HG02623 (cell line): ENCODE measurements at regions not wholly inside any gene's neighbourhood (a gene's known extent, or its start where the extent isn't known, plus 50 kb on each side); places are given as distances from the start of the nearest gene placed in this dataset.

Experiments used
- ATAC-seq: cut with Tn5 transposase; IDR thresholded peaks from one replicate; pipeline ENCODE4 v1.9.1; 2021; ENCODE audit warnings: moderate library complexity; ENCODE audit not compliant: unreplicated experiment

DNA sequence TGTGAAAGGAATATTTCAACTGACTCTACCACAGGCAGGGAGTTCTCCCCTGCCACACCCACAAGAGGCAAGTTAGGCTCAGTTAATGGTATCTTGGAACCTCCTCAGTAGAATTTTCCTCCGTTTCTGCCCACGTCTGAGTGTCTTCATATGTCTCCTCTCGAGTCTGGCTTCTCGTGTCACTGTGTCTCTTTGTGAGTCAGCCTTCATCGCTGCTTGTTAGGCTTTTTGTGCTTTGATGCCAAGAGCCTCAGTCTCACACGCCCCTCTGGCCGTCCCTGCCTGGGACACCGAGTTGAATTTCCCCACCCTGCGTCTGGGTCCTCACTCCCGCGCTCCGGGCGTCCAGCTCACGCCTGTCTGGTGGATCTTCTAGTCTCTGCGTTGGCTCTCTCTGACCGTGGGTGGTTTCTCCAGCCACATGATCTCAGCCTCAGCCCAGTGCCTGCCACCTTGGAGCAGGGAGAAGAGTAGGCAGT, 125.7 kb upstream of the GADD45A start:
- ATAC-seq = no peak

GRCh38 chr1:67560580-67561255, 124.3 kb upstream of the GADD45A start:
- ATAC-seq = no peak

- peak; percentile 95 for ATAC-seq
These were observed 123.3 kb upstream of the GADD45A start for GRCh38 chr1:67561704-67562113.

DNA sequence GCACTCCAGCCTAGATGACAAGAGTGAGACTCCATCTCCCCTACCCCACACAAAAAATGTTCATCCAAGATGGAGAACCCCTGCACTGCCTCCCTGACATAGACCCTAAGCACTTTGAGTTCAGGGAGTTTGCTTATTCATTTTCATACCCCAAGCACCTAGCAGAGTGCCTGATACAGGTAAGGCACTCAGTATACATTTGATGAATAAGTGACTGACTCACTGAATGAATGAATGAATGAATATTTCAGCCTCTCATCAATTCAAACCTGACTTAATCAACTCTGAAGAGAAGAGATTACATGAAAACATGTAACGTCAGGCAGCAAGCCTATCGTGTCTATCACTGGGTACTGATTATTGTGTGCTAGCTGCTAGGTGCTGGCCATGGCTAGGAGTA, 121.3 kb upstream of the GADD45A start:
- ATAC-seq = no peak

GRCh38 chr1:67564193-67564592, 120.8 kb upstream of the GADD45A start:
- ATAC-seq = no peak

GRCh38 chr1:67566803-67567377, 118.1 kb upstream of the GADD45A start:
- ATAC-seq = no peak

DNA sequence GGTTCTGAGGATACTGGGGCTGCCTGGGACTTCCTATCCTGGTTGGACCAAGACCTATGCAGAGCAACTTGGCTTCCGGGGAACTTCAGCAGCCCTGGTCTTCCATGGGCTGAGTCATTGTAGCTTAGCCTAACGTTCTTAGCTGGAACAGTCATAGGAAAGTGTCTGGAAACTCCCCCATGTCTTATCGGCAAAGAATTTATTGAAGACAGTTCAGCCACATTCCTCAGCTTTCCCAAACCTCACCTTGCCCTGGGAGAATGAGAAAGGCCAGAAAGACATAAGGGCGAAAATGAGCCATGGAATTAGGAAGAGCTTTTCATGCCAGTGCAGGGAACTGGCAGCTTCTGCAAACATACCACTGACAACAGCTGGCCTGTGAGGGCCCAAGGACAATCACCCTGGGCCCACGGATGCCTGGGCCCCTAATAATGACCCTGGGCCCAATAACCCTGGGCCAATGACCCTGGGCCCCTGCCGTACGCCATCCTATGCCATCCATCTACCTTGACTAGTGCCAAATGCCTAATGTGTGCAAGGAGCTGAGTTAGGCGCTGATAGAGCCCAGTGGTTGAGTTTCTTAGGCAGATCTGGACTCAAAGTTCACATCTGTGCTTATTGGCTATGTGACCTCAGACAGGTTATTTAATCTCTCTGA, 114.4 kb upstream of the GADD45A start:
- no peak for ATAC-seq

GRCh38 chr1:67571406-67571805, 113.6 kb upstream of the GADD45A start:
- no peak for ATAC-seq

- ATAC-seq = no peak
These were observed 113.0 kb upstream of the GADD45A start for GRCh38 chr1:67571901-67572593.

GRCh38 chr1:67572594-67573221, 112.3 kb upstream of the GADD45A start:
- no peak for ATAC-seq

DNA sequence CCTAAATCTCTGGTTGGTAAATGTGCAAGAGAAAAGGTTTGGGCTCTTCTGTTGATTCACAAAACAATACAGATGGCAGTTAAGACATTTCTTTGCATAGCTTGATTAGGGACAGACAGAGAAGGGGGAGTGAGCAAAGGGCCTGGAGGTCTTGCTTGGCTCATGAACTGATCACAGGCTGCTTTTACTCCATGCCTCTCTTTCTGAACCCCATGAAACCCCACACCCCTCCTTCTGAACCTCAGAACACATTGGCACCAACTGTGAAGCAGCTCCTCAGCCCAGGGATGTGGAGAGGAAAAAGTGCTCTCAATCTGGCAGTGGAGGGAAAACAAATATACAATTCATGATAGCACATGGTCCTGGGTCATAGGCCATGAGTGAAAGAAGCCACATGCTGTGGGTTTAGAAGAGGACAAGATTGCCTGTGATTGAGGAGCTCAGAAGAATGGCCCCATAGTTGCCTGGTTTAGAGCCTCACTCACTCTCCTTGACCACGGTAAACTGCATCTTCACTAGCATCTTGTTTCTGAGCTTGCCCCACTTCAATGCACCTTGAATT, 111.6 kb upstream of the GADD45A start:
- no peak for ATAC-seq

DNA sequence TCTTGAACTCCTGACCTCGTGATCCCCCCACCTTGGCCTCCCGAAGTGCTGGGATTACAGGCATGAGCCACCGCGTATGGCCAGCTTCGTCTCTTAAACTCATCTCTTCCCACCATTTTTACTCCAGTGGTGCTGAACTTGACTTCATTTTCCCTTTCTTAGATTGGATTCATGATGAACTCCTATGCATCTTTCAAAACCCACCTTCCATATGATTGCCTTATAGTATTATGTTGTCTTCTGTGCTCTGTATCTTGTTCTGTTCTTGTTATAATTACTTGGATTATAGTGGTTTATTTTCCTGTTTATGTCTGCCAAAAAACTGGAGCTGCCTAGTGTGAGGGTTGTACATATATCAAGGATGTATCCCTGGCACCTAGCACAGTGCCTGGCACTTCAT, 110.8 kb upstream of the GADD45A start:
- ATAC-seq = no peak

DNA sequence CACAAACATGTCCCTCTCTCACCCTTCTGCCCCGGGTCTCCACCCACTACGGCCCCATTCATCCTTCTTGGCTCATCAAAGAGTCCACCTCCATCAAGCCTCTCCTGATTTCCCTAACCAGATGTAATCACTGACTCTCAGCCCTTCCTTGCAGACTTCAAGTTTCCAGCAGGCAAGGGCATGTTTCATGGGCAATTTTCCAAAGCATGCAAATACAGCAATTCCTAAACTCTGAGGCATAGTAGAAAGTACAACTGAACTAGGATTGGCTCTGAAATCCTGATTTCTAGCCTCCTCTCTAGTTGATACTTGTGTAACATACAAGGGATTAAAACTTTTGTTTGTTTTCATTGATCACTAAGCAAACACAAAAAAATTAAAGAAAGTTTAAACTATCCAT, 109.1 kb upstream of the GADD45A start:
- no peak for ATAC-seq

GRCh38 chr1:67576474-67576873, 108.5 kb upstream of the GADD45A start:
- ATAC-seq = no peak

DNA sequence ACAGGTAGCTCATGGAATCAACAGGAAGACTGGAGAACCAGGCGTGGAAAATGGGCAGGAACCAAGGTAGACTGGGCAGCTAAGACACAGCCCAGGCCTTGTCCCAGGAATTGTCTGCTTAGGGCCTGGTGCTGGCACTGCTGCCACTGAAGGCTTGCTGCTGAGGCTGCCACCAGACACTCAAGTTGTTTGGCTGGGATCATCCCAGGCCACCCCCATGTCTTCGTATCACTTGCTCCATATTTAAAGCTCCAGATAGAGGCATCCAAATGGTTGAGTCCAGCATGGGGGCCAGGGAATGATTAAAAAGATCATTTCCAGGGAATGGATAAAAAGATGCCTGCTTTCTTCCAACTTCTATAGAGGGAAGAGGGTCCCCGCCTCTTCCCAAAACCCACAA, 107.4 kb upstream of the GADD45A start:
- no peak for ATAC-seq

- no peak for ATAC-seq
These were observed 106.5 kb upstream of the GADD45A start for GRCh38 chr1:67578397-67579020.

DNA sequence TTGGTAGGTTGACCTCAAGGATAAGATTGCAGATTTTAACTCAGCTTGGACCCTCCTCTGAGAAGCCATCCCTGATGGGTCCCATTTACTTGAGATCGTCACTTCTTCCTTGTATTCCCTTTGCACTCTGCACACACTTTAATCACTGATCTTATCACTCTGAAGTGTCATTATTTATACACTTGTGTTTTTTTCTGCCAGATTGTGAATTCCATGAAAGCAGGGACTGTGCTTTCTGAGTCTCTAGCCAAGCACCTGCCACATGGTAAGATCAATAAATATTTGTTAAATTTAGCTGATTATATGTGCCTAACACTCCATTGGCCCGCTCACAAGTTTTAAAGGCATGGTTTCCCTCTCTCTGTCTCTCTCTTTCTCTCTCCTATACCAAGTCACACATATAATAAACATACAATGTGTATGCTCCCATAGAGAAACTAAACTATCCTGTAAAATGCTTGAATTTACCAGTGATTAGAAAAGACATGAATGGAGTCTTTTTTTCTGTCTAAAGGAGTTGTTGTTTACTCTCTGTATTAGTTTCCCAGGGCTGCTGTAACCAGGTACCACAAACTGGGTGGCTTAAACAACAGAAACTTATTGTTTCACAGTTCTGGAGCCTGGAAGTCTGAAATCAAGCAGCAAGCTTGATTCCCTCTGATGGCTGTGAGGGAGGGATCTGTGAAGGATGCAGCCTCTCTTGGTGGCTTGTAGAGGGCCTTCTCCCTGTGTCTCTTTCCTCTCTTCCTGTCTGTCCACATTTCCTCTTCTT, 105.2 kb upstream of the GADD45A start:
- no peak for ATAC-seq

- no peak for ATAC-seq
These were observed 104.2 kb upstream of the GADD45A start for GRCh38 chr1:67580691-67581403.
